RWPE1 (cell line): ENCODE measurements at regions not wholly inside any gene's neighbourhood (a gene's known extent, or its start where the extent isn't known, plus 50 kb on each side); places are given as distances from the start of the nearest gene placed in this dataset.

Source experiments
- CTCF ChIA-PET: fragments of 350-600 bp; sonication (Branson Sonifier 250); formaldehyde crosslinking; extraction: SDS; loops from one replicate; lab custom pipeline; 2021; lab: Yijun Ruan, JAX
- POLR2A ChIA-PET: fragments of 400-600 bp; formaldehyde crosslinking; extraction: SDS; loops from one replicate; lab custom pipeline; 2020; ENCODE audit warnings: antibody characterized with exemption; ENCODE audit not compliant: low non-redundant PET; lab: Yijun Ruan, JAX
- DNase-seq: peaks from one replicate; pipeline ENCODE4 v3.0.0; 2012; ENCODE audit warnings: low spot score
- H3K27ac ChIP-seq: fragments of 450-650 bp; 2 replicates; pipeline ENCODE4 v1.5.1; 2017
- CTCF ChIP-seq: fragments of 450-650 bp; conservative IDR thresholded peaks from 2 replicates; pipeline ENCODE4 v1.5.1; 2017; ENCODE audit warnings: low read depth, mild to moderate bottlenecking

- no peak overlapping the region for H3K27ac ChIP-seq
- POLR2A ChIA-PET: no interaction called here
- TF ChIP-seq CTCF: no peak
- DNase-seq: no peak
- CTCF ChIA-PET: interaction anchor here (0.6 kb wide), 1 partner anchor 22 kb away, joined by 3 read pairs; no protein-coding TSS in a partner anchor
These were observed 296.6 kb upstream of the NDN start for GRCh38 chr15:23983500-23984259.

- ChIA-PET CTCF (no interaction called here), POLR2A (no interaction called here)
- no peak overlapping the region for H3K27ac ChIP-seq
- no peak for TF ChIP-seq CTCF
- no peak for DNase-seq
These were observed 307.2 kb upstream of the NDN start for GRCh38 chr15:23994273-23994672.

GRCh38 chr15:23998056-23998455, 311.0 kb upstream of the NDN start:
- ChIA-PET POLR2A (no interaction called here), CTCF (interaction anchor here (0.6 to 0.7 kb wide), 2 partner anchors 348 to 1567 kb away, joined by 3 read pairs; no protein-coding TSS in a partner anchor)
- no peak for TF ChIP-seq CTCF
- H3K27ac ChIP-seq: no peak overlapping the region
- no peak for DNase-seq

- H3K27ac ChIP-seq: no peak overlapping the region
- ChIA-PET POLR2A (no interaction called here), CTCF (interaction anchor here (0.6 kb wide), 1 partner anchor 374 kb away, joined by 5 read pairs; no protein-coding TSS in a partner anchor)
- TF ChIP-seq CTCF: no peak
- no peak for DNase-seq
These were observed 321.4 kb upstream of the NDN start for GRCh38 chr15:24008476-24008875.

- POLR2A ChIA-PET: no interaction called here
- H3K27ac ChIP-seq: no peak overlapping the region
- CTCF ChIA-PET: no interaction called here
- DNase-seq: no peak
- TF ChIP-seq CTCF: no peak
These were observed 330.4 kb upstream of the NDN start for GRCh38 chr15:24017470-24017869.

GRCh38 chr15:24039683-24040082, 352.6 kb upstream of the NDN start:
- DNase-seq: no peak

More at GRCh38 chr15:24039683-24040082, 352.6 kb upstream of the NDN start:
- ChIA-PET CTCF (no interaction called here), POLR2A (no interaction called here)
- no peak for TF ChIP-seq CTCF
- H3K27ac ChIP-seq: no peak overlapping the region
